Esophagus muscularis mucosa (tissue), 3 donors: ENCODE measurements at regions not wholly inside any gene's neighbourhood (a gene's known extent, or its start where the extent isn't known, plus 50 kb on each side); places are given as distances from the start of the nearest gene placed in this dataset.
"Not testable (repeated sequence)": the region's sequence is repeated elsewhere in the genome, so short reads cannot be mapped to it uniquely, and the experiment has no call there.

Experiments used
- CTCF ChIP-seq, 3 experiments: fragments of 200-600 bp in 2 of 3; fragments of 450-650 bp in 1 of 3; sonication (generic) in 2 of 3; IDR thresholded peaks; one replicate each; pipeline ENCODE4 v1.5.1; 2017 to 2019; ENCODE audit warnings: antibody characterized with exemption in 3 of 3, mild to moderate bottlenecking in 2 of 3, moderate library complexity in 1 of 3
- POLR2A ChIP-seq: fragments of 450-650 bp; IDR thresholded peaks from one replicate; pipeline ENCODE4 v1.6.1; 2017; ENCODE audit warnings: antibody characterized with exemption, moderate library complexity, mild to moderate bottlenecking, low read depth

GRCh38 chrX:124271599-124271998 lies 60.9 kb upstream of the TEX13D start:
- not testable (repeated sequence) for TF ChIP-seq POLR2A; CTCF (IDR thresholded peaks at IDR 0.05)
